22Rv1 (cell line): ENCODE measurements at regions not wholly inside any gene's neighbourhood (a gene's known extent, or its start where the extent isn't known, plus 50 kb on each side); places are given as distances from the start of the nearest gene placed in this dataset.

ENCODE experiments used
- ZFX ChIP-seq: fragments of 450-650 bp; IDR thresholded peaks from 2 replicates; pipeline ENCODE4 v1.6.1; 2017; ENCODE audit warnings: antibody characterized with exemption, borderline replicate concordance
- TF ChIP-seq, protein P1 (sequence below): fragments of 450-650 bp; IDR thresholded peaks from 2 replicates; pipeline ENCODE4 v1.5.1; 2017; ENCODE audit warnings: mild to moderate bottlenecking

DNA sequence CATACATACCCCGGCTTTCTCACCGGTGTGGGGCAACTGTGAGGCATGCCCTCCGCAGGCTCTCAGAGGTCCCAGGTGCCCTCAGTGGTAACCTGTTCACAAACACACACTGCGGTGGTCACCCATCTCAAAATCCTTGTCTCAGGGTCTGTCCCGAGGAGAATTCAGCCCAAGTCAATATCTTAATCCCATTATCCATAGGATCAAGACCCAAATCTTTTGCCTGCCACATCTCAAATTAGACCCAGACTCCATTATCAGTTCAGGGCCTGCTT is 140.8 kb downstream of the CDC5L start:
- TF ChIP-seq, protein P1, sequence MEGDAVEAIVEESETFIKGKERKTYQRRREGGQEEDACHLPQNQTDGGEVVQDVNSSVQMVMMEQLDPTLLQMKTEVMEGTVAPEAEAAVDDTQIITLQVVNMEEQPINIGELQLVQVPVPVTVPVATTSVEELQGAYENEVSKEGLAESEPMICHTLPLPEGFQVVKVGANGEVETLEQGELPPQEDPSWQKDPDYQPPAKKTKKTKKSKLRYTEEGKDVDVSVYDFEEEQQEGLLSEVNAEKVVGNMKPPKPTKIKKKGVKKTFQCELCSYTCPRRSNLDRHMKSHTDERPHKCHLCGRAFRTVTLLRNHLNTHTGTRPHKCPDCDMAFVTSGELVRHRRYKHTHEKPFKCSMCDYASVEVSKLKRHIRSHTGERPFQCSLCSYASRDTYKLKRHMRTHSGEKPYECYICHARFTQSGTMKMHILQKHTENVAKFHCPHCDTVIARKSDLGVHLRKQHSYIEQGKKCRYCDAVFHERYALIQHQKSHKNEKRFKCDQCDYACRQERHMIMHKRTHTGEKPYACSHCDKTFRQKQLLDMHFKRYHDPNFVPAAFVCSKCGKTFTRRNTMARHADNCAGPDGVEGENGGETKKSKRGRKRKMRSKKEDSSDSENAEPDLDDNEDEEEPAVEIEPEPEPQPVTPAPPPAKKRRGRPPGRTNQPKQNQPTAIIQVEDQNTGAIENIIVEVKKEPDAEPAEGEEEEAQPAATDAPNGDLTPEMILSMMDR, result no peak
- no peak for TF ChIP-seq ZFX
